PC-3 (cell line): ENCODE measurements at regions not wholly inside any gene's neighbourhood (a gene's known extent, or its start where the extent isn't known, plus 50 kb on each side); places are given as distances from the start of the nearest gene placed in this dataset.

Experiments used
- EZH2 ChIP-seq: fragments of 300-600 bp; sonication (generic); IDR thresholded peaks from one replicate; pipeline ENCODE4 v1.6.1; 2017; ENCODE audit warnings: antibody characterized with exemption, mild to moderate bottlenecking, low read length; ENCODE audit not compliant: unreplicated experiment
- EZH2phosphoT487 ChIP-seq: fragments of 300-600 bp; sonication (generic); IDR thresholded peaks from 2 replicates; pipeline ENCODE4 v1.6.1; 2018; ENCODE audit warnings: mild to moderate bottlenecking, antibody characterized with exemption, low read length, borderline replicate concordance
- TF ChIP-seq, protein P1 (sequence below): fragments of 300-600 bp; sonication (generic); conservative IDR thresholded peaks from 2 replicates; pipeline ENCODE4 v1.5.1; 2017; ENCODE audit warnings: antibody characterized with exemption, low read depth, mild to moderate bottlenecking, low read length

DNA sequence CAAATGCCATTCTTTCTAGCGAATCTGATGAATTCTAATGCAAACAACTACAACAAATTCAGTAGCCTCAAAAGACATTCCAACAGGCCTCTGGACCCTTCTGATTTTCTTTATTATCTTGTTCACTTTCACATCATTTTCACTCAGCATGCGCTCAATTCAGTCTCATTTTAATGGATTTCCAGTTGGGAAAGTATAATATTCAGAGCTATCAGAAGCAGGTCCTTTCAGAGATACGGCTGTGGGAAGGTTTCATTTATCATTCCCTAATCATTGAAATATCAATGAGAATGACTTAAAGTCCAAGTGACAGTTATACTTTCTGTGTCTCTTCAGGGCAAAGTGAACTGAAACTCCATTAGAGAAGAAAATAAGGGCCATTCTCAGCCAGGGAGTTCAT lies 1083.7 kb upstream of the FLRT2 start:
- TF ChIP-seq, protein P1, sequence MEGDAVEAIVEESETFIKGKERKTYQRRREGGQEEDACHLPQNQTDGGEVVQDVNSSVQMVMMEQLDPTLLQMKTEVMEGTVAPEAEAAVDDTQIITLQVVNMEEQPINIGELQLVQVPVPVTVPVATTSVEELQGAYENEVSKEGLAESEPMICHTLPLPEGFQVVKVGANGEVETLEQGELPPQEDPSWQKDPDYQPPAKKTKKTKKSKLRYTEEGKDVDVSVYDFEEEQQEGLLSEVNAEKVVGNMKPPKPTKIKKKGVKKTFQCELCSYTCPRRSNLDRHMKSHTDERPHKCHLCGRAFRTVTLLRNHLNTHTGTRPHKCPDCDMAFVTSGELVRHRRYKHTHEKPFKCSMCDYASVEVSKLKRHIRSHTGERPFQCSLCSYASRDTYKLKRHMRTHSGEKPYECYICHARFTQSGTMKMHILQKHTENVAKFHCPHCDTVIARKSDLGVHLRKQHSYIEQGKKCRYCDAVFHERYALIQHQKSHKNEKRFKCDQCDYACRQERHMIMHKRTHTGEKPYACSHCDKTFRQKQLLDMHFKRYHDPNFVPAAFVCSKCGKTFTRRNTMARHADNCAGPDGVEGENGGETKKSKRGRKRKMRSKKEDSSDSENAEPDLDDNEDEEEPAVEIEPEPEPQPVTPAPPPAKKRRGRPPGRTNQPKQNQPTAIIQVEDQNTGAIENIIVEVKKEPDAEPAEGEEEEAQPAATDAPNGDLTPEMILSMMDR = no peak
- TF ChIP-seq EZH2 (no peak), EZH2phosphoT487 (no peak)
